Spleen (tissue), 11 donors: ENCODE measurements at regions not wholly inside any gene's neighbourhood (a gene's known extent, or its start where the extent isn't known, plus 50 kb on each side); places are given as distances from the start of the nearest gene placed in this dataset.
A peak's percentile ranks its signal among the peaks of the same experiment; 100 is the strongest.

Experiments used
- DNase-seq: peaks from one replicate; pipeline ENCODE4 v3.0.0-alpha.2; 2020
- H3K27ac ChIP-seq, 8 donors: fragments of 200-600 bp; sonication (generic) in 7 of 8; 1 replicate in 4 of 8; 2 replicates in 4 of 8; pipeline versions ENCODE4 v1.5.0 to v1.8.0; 2016 to 2021; ENCODE audit warnings: inconsistent platforms in 4 of 8, mild to moderate bottlenecking in 4 of 8, moderate library complexity in 1 of 8
- H3K27me3 ChIP-seq, 7 donors: fragments of 200-600 bp; sonication (generic) in 6 of 7; replicated peaks in 1 of 7; 1 replicate in 4 of 7; 2 replicates in 3 of 7; pipeline versions ENCODE4 v1.5.0 to v1.8.0; 2016 to 2021; ENCODE audit warnings: inconsistent platforms in 3 of 7, mild to moderate bottlenecking in 1 of 7
- H3K36me3 ChIP-seq, 6 donors: fragments of 200-600 bp; sonication (generic) in 5 of 6; 1 replicate in 4 of 6; 2 replicates in 2 of 6; pipeline versions ENCODE4 v1.5.0 to v1.8.0; 2016 to 2021; ENCODE audit warnings: inconsistent platforms in 2 of 6
- H3K4me1 ChIP-seq, 6 donors: fragments of 200-600 bp; sonication (generic) in 5 of 6; 1 replicate in 3 of 6; 2 replicates in 3 of 6; pipeline versions ENCODE4 v1.5.0 to v1.8.0; 2016 to 2021; ENCODE audit warnings: inconsistent platforms in 3 of 6
- H3K4me3 ChIP-seq, 8 donors: fragments of 200-600 bp; sonication (generic) in 7 of 8; 1 replicate in 4 of 8; 2 replicates in 4 of 8; pipeline versions ENCODE4 v1.5.0 to v1.8.0; 2016 to 2021; ENCODE audit warnings: inconsistent platforms in 4 of 8, mild to moderate bottlenecking in 4 of 8, moderate library complexity in 2 of 8
- H3K9me3 ChIP-seq, 8 donors: fragments of 200-600 bp; sonication (generic) in 7 of 8; 1 replicate in 4 of 8; 2 replicates in 4 of 8; pipeline versions ENCODE4 v1.5.0 to v1.8.0; 2016 to 2021; ENCODE audit warnings: inconsistent platforms in 4 of 8
- CTCF ChIP-seq, 11 experiments: fragments of 200-600 bp in 7 of 11; fragments of 450-650 bp in 4 of 11; sonication (generic) in 4 of 11; IDR thresholded peaks in 8 of 11; conservative IDR thresholded peaks in 3 of 11; 1 replicate in 7 of 11; 2 replicates in 4 of 11; pipeline versions ENCODE4 v1.4.0 to v1.8.0; 2016 to 2021; ENCODE audit warnings: antibody characterized with exemption in 11 of 11, inconsistent platforms in 4 of 11, mild to moderate bottlenecking in 1 of 11
- POLR2A ChIP-seq, 3 donors: fragments of 450-650 bp; IDR thresholded peaks; one replicate each; pipeline ENCODE4 v1.5.1; 2017; ENCODE audit warnings: antibody characterized with exemption in 3 of 3, mild to moderate bottlenecking in 1 of 3
- POLR2AphosphoS5 ChIP-seq, 3 donors: sonication (generic); formaldehyde crosslinking; IDR thresholded peaks; one replicate each; pipeline ENCODE4 v1.5.1; 2017; ENCODE audit warnings: antibody characterized with exemption in 3 of 3
- WGBS, 5 donors: extraction: QIAGEN DNeasy Blood & Tissue Kit in 3 of 5; methylation state at CpG; one replicate each; pipeline versions ENCODE4 v1.1.5 to v1.1.7; 2013 to 2018; 5-methylcytosine and 5-hydroxymethylcytosine counted together
- intact Hi-C: fragments of 100-400 bp; cut with DNase I; formaldehyde crosslinking; loops from one replicate; pipeline ENCODE4 v1.15.0; 2023; ENCODE audit warnings: low total_unique reads
- donor health status: healthy with polysubstance abuse.
- donor health status: DM: no; HTN: no; CAD: no; lungs with moderate emphysema.
- donor health status: DM: no; HTN: no; CAD: no.
- donor health status: Bipolar disorder and iron deficiency.
- donor health status: healthy.
- donor health status: DM: no; HTN: no; CAD: no.
- donor health status: DM: yes; HTN: yes; CAD: no.

- H3K36me3 ChIP-seq, result no peaks in the 10 kb centered on the region
- peaks cover 0 to 8% (median 0%) of the 10 kb centered on the region in 7 donors for H3K27me3 ChIP-seq
- TF ChIP-seq CTCF (IDR thresholded peaks at IDR 0.05 in 8 of 11, conservative IDR thresholded peaks at IDR 0.05 in 3 of 11), result peak in 1 of 11 experiments; percentile 16
- TF ChIP-seq POLR2AphosphoS5 (IDR thresholded peaks at IDR 0.05), result no peak
- peaks cover 3 to 83% (median 67%) of the 10 kb centered on the region in 8 donors for H3K9me3 ChIP-seq
- 71 to 86% (median 83%) methylated on average over 1 of the region's 1 CpG for WGBS, 5 donors
- no peak overlapping the region for H3K27ac ChIP-seq
- H3K4me1 ChIP-seq, result no peaks in the 10 kb centered on the region
- intact Hi-C loops, result no loop called here
- no peak for DNase-seq
- H3K4me3 ChIP-seq, result no peak overlapping the region
Observed at GRCh38 chr11:70942593-70942992, 309.8 kb downstream of the SHANK2 start.

GRCh38 chr11:70944141-70944540, 308.2 kb downstream of the SHANK2 start:
- Histone ChIP-seq H3K9me3 (peaks cover 3 to 72% (median 59%) of the 10 kb centered on the region in 8 donors), H3K4me3 (no peak overlapping the region), H3K36me3 (no peaks in the 10 kb centered on the region), H3K4me1 (no peaks in the 10 kb centered on the region), H3K27ac (no peak overlapping the region), H3K27me3 (peaks cover 0 to 24% (median 0%) of the 10 kb centered on the region in 7 donors)
- WGBS, 5 donors, result 87 to 92% (median 90%) methylated on average over 11 of the region's 11 CpGs
- TF ChIP-seq POLR2AphosphoS5 (IDR thresholded peaks at IDR 0.05) (no peak), POLR2A (IDR thresholded peaks at IDR 0.05) (no peak), CTCF (IDR thresholded peaks at IDR 0.05 in 8 of 11, conservative IDR thresholded peaks at IDR 0.05 in 3 of 11) (no peak)
- intact Hi-C loops, result no loop called here
- DNase-seq, result no peak

GRCh38 chr11:70944636-70945035, 307.7 kb downstream of the SHANK2 start:
- TF ChIP-seq POLR2AphosphoS5 (IDR thresholded peaks at IDR 0.05) (no peak), CTCF (IDR thresholded peaks at IDR 0.05 in 8 of 11, conservative IDR thresholded peaks at IDR 0.05 in 3 of 11) (no peak)
- no peaks in the 10 kb centered on the region for H3K36me3 ChIP-seq
- WGBS, 5 donors, result 89 to 93% (median 92%) methylated on average over 2 of the region's 2 CpGs

GRCh38 chr11:70948398-70948797, 304.0 kb downstream of the SHANK2 start:
- intact Hi-C loops, result no loop called here
- H3K36me3 ChIP-seq, result no peaks in the 10 kb centered on the region
- DNase-seq, result no peak
- H3K27me3 ChIP-seq, result peaks cover 0 to 28% (median 0%) of the 10 kb centered on the region in 7 donors
- 85 to 90% (median 89%) methylated on average over 13 of the region's 13 CpGs for WGBS, 5 donors
- no peak for TF ChIP-seq POLR2A (IDR thresholded peaks at IDR 0.05)
- no peak for TF ChIP-seq CTCF (IDR thresholded peaks at IDR 0.05 in 8 of 11, conservative IDR thresholded peaks at IDR 0.05 in 3 of 11)
- TF ChIP-seq POLR2AphosphoS5 (IDR thresholded peaks at IDR 0.05), result no peak
- peaks cover 0 to 43% (median 20%) of the 10 kb centered on the region in 8 donors for H3K9me3 ChIP-seq
- no peaks in the 10 kb centered on the region for H3K4me1 ChIP-seq
- no peak overlapping the region for H3K27ac ChIP-seq
- H3K4me3 ChIP-seq, result no peak overlapping the region

More at GRCh38 chr11:70944636-70945035, 307.7 kb downstream of the SHANK2 start:
- peaks cover 0 to 28% (median 0%) of the 10 kb centered on the region in 7 donors for H3K27me3 ChIP-seq
- peaks cover 3 to 67% (median 55%) of the 10 kb centered on the region in 8 donors for H3K9me3 ChIP-seq
- H3K27ac ChIP-seq, result no peak overlapping the region
- DNase-seq, result no peak
- intact Hi-C loops, result no loop called here
- no peaks in the 10 kb centered on the region for H3K4me1 ChIP-seq
- no peak overlapping the region for H3K4me3 ChIP-seq
